Panc1 (cell line): ENCODE measurements at regions not wholly inside any gene's neighbourhood (a gene's known extent, or its start where the extent isn't known, plus 50 kb on each side); places are given as distances from the start of the nearest gene placed in this dataset.

Source experiments
- CTCF ChIP-seq: fragments of 450-650 bp; IDR thresholded peaks from 2 replicates; pipeline ENCODE4 v1.5.1; 2017; ENCODE audit warnings: mild to moderate bottlenecking
- POLR2AphosphoS5 ChIP-seq: IDR thresholded peaks from 2 replicates; pipeline ENCODE4 v1.6.1; 2012; ENCODE audit warnings: mild to moderate bottlenecking, low read depth, low read length, moderate library complexity
- REST ChIP-seq, 2 experiments: IDR thresholded peaks; 2 replicates each; pipeline ENCODE4 v1.6.1; 2011 to 2012; ENCODE audit warnings: low read depth in 2 of 2, control low read depth in 1 of 2, low read length in 1 of 2, mild to moderate bottlenecking in 1 of 2, moderate library complexity in 1 of 2; ENCODE audit not compliant: insufficient read depth in 1 of 2
- SIN3A ChIP-seq: IDR thresholded peaks from 2 replicates; pipeline ENCODE4 v1.6.1; 2012; ENCODE audit warnings: low read depth, mild to moderate bottlenecking, low read length, moderate library complexity, borderline replicate concordance; ENCODE audit not compliant: insufficient read depth

DNA sequence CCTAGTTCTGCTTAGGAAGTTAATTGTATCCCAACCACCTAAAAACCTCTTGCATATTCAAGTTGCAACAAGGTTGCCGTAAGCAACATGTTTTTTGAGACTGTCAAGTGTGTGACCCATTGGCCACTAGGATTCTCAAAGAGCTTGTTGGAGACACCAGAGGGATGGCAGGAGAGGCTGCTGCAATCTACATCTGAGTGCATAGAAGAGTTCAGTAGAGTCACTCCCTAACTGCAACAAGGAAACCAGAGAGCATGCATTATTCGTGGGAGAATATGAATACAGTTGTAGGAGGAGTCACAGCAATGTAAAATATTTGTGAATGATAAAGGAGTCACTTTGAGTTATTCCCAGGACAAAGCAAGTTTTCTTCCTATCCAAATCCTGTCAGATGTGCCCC is 538.6 kb downstream of the TNS3 start:
- TF ChIP-seq CTCF: no peak
- no peak for TF ChIP-seq SIN3A
- no peak for TF ChIP-seq REST (IDR thresholded peaks at IDR 0.05; ENCODE audit: insufficient read depth in 1 of 2, low read depth in 2 of 2, low read length in 1 of 2)
- no peak for TF ChIP-seq POLR2AphosphoS5
